K562 (cell line): ENCODE measurements at regions not wholly inside any gene's neighbourhood (a gene's known extent, or its start where the extent isn't known, plus 50 kb on each side); places are given as distances from the start of the nearest gene placed in this dataset.

Experiments
- IRF2 ChIP-seq: sonication (generic); formaldehyde crosslinking; IDR thresholded peaks from 2 replicates; pipeline ENCODE4 v1.8.1; 2022; ENCODE audit warnings: mild to moderate bottlenecking, missing genetic modification reagents
- MEIS2 ChIP-seq: fragments of 450-650 bp; IDR thresholded peaks from 2 replicates; pipeline ENCODE4 v1.6.1; 2014; ENCODE audit warnings: mild to moderate bottlenecking; ENCODE audit not compliant: partially characterized antibody
- NBN ChIP-seq: fragments of 450-650 bp; IDR thresholded peaks from 2 replicates; pipeline ENCODE4 v1.6.1; 2016; ENCODE audit warnings: low read depth, mild to moderate bottlenecking
- NR2C2 ChIP-seq, 2 experiments: fragments of 200-800 bp in 1 of 2; sonication (Bioruptor generic) in 1 of 2; sonication (generic) in 1 of 2; formaldehyde crosslinking in 1 of 2; IDR thresholded peaks; 2 replicates each; pipeline versions ENCODE4 v1.6.1 to v1.8.0; 2016 to 2022; ENCODE audit warnings: mild to moderate bottlenecking in 1 of 2, missing compliant biosample characterization in 1 of 2, missing genetic modification characterization in 1 of 2, missing genetic modification reagents in 1 of 2
- POLR2A ChIP-seq: fragments of 450-650 bp; conservative IDR thresholded peaks from 2 replicates; pipeline ENCODE4 v1.6.1; 2016
- POLR2AphosphoS5 ChIP-seq: IDR thresholded peaks from 2 replicates; pipeline ENCODE4 v1.6.1; 2011; ENCODE audit warnings: mild to moderate bottlenecking, low read depth, low read length, moderate library complexity; ENCODE audit not compliant: control insufficient read depth, insufficient read depth
- SMARCC2 ChIP-seq: fragments of 450-650 bp; IDR thresholded peaks from 2 replicates; pipeline ENCODE4 v1.6.1; 2017; ENCODE audit warnings: antibody characterized with exemption, moderate library complexity, mild to moderate bottlenecking, low read depth
- TAF1 ChIP-seq: IDR thresholded peaks from 2 replicates; pipeline ENCODE4 v1.6.1; 2011; ENCODE audit warnings: mild to moderate bottlenecking, low read length, moderate library complexity; ENCODE audit not compliant: insufficient read depth, control insufficient read depth, severe bottlenecking; ENCODE audit errors: extremely low read depth
- ZEB2 ChIP-seq: fragments of 450-650 bp; IDR thresholded peaks from 2 replicates; pipeline ENCODE4 v1.6.1; 2016
- TF ChIP-seq, protein P1 (sequence below), 3 experiments: IDR thresholded peaks in 2 of 3; conservative IDR thresholded peaks in 1 of 3; 2 replicates each; pipeline ENCODE4 v1.5.1; 2011 to 2012; ENCODE audit warnings: low read length in 3 of 3, mild to moderate bottlenecking in 3 of 3, control low read depth in 2 of 3, improper control_type of control experiment in 1 of 3, inconsistent platforms in 1 of 3, low read depth in 1 of 3, mixed read lengths in 1 of 3, moderate library complexity in 1 of 3; ENCODE audit not compliant: insufficient read depth in 2 of 3
- TF ChIP-seq, protein P2 (sequence below), 2 experiments: fragments of 450-650 bp in 1 of 2; sonication (generic) in 1 of 2; formaldehyde crosslinking; conservative IDR thresholded peaks; 2 replicates each; pipeline versions ENCODE4 v1.4.0 to v1.8.1; 2020 to 2022; ENCODE audit warnings: mild to moderate bottlenecking in 1 of 2, missing genetic modification reagents in 1 of 2
- TF ChIP-seq, protein P3 (sequence below): fragments of 450-650 bp; formaldehyde crosslinking; IDR thresholded peaks from 2 replicates; pipeline ENCODE4 v1.4.0; 2020; ENCODE audit warnings: mild to moderate bottlenecking
- TF ChIP-seq, protein P4 (sequence below): sonication (generic); formaldehyde crosslinking; IDR thresholded peaks from 2 replicates; pipeline ENCODE4 v1.5.0; 2020; ENCODE audit warnings: missing genetic modification reagents

- TF ChIP-seq NBN: no peak
- TF ChIP-seq, protein P1, sequence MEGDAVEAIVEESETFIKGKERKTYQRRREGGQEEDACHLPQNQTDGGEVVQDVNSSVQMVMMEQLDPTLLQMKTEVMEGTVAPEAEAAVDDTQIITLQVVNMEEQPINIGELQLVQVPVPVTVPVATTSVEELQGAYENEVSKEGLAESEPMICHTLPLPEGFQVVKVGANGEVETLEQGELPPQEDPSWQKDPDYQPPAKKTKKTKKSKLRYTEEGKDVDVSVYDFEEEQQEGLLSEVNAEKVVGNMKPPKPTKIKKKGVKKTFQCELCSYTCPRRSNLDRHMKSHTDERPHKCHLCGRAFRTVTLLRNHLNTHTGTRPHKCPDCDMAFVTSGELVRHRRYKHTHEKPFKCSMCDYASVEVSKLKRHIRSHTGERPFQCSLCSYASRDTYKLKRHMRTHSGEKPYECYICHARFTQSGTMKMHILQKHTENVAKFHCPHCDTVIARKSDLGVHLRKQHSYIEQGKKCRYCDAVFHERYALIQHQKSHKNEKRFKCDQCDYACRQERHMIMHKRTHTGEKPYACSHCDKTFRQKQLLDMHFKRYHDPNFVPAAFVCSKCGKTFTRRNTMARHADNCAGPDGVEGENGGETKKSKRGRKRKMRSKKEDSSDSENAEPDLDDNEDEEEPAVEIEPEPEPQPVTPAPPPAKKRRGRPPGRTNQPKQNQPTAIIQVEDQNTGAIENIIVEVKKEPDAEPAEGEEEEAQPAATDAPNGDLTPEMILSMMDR (IDR thresholded peaks at IDR 0.05 in 2 of 3, conservative IDR thresholded peaks at IDR 0.05 in 1 of 3; ENCODE audit: insufficient read depth in 2 of 3, low read depth in 1 of 3, low read length in 3 of 3): no peak
- TF ChIP-seq POLR2AphosphoS5: no peak
- TF ChIP-seq IRF2 (CRISPR knock-in tag): no peak
- no peak for TF ChIP-seq MEIS2
- TF ChIP-seq, protein P2, sequence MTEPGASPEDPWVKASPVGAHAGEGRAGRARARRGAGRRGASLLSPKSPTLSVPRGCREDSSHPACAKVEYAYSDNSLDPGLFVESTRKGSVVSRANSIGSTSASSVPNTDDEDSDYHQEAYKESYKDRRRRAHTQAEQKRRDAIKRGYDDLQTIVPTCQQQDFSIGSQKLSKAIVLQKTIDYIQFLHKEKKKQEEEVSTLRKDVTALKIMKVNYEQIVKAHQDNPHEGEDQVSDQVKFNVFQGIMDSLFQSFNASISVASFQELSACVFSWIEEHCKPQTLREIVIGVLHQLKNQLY (CRISPR knock-in tag; conservative IDR thresholded peaks at IDR 0.05): no peak
- TF ChIP-seq POLR2A: no peak
- TF ChIP-seq SMARCC2: no peak
- TF ChIP-seq, protein P3, sequence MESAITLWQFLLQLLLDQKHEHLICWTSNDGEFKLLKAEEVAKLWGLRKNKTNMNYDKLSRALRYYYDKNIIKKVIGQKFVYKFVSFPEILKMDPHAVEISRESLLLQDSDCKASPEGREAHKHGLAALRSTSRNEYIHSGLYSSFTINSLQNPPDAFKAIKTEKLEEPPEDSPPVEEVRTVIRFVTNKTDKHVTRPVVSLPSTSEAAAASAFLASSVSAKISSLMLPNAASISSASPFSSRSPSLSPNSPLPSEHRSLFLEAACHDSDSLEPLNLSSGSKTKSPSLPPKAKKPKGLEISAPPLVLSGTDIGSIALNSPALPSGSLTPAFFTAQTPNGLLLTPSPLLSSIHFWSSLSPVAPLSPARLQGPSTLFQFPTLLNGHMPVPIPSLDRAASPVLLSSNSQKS (CRISPR knock-in tag): no peak
- TF ChIP-seq, protein P4, sequence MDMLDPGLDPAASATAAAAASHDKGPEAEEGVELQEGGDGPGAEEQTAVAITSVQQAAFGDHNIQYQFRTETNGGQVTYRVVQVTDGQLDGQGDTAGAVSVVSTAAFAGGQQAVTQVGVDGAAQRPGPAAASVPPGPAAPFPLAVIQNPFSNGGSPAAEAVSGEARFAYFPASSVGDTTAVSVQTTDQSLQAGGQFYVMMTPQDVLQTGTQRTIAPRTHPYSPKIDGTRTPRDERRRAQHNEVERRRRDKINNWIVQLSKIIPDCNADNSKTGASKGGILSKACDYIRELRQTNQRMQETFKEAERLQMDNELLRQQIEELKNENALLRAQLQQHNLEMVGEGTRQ (CRISPR knock-in tag): no peak
- no peak for TF ChIP-seq ZEB2
- TF ChIP-seq TAF1: no peak
- TF ChIP-seq NR2C2 (CRISPR knock-in tag; IDR thresholded peaks at IDR 0.05): no peak
- TF ChIP-seq NR2C2 (tag; IDR thresholded peaks at IDR 0.05): no peak
Observed at GRCh38 chr5:38670878-38671277, 114.4 kb upstream of the LIFR start.
